Activated naive CD8-positive, alpha-beta T cell treated with anti-CD3 and anti-CD28 coated beads, Interleukin-2, amount 10 ng/mL, durations not matched to agents 7 days and 5 days (primary cell): ENCODE measurements at regions not wholly inside any gene's neighbourhood (a gene's known extent, or its start where the extent isn't known, plus 50 kb on each side); places are given as distances from the start of the nearest gene placed in this dataset.
"Not testable (repeated sequence)": the region's sequence is repeated elsewhere in the genome, so short reads cannot be mapped to it uniquely, and the experiment has no call there.

Source experiments
- ATAC-seq: fragments of 150-1000 bp; cut with Tn5 transposase; one replicate; pipeline ENCODE4 v1.10.0; 2021; ENCODE audit warnings: low read depth, moderate library complexity
- POLR2A ChIA-PET: fragments of 350-600 bp; sonication (Branson Sonifier 250); formaldehyde crosslinking; loops from one replicate; lab custom pipeline; 2021; ENCODE audit warnings: antibody characterized with exemption; lab: Charles Lee
- DNase-seq: peaks from one replicate; pipeline ENCODE4 v3.0.0; 2021
- H3K27ac Mint-ChIP-seq: one replicate; pipeline ENCODE4 v1.8.0; 2022; ENCODE audit warnings: mild to moderate bottlenecking, mixed read lengths
- H3K27me3 Mint-ChIP-seq: one replicate; pipeline ENCODE4 v1.8.0; 2022; ENCODE audit warnings: mild to moderate bottlenecking, moderate library complexity, mixed read lengths
- H3K36me3 Mint-ChIP-seq: one replicate; pipeline ENCODE4 v1.8.0; 2021; ENCODE audit warnings: mild to moderate bottlenecking, mixed read lengths
- H3K4me1 Mint-ChIP-seq: one replicate; pipeline ENCODE4 v1.8.0; 2021; ENCODE audit warnings: mixed read lengths
- H3K4me3 Mint-ChIP-seq: one replicate; pipeline ENCODE4 v1.8.0; 2022; ENCODE audit warnings: mild to moderate bottlenecking, moderate library complexity, mixed read lengths
- H3K9me3 Mint-ChIP-seq: one replicate; pipeline ENCODE4 v1.8.0; 2021; ENCODE audit warnings: mixed read lengths

DNA sequence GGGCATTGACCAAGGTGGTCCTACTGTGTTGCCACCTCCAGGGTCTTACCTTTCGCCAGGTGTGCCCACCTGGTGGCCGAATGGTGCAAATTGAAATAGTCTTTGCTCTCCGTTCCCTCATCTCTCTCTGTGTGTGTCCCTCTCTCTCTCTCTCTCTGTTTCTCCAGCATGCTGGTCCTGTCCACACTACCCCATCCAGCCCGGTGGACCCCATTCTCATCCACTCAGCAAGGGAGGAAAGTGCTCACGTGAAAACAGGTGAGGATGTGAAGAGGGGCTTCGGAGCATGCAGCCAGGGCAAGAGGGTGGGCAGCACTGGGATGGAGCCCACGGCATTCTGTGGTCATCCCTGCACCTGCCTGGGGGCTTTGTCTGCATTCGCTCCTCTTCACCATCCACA is 150.1 kb downstream of the CRLF2 start:
- no peak for ATAC-seq
- no peaks in the 10 kb centered on the region for H3K27me3 Mint-ChIP-seq
- no peak overlapping the region for H3K4me3 Mint-ChIP-seq
- peaks cover 12% of the 10 kb centered on the region for H3K9me3 Mint-ChIP-seq
- no peaks in the 10 kb centered on the region for H3K36me3 Mint-ChIP-seq
- H3K27ac Mint-ChIP-seq, result no peak overlapping the region
- DNase-seq, result no peak
- H3K4me1 Mint-ChIP-seq, result no peaks in the 10 kb centered on the region
- POLR2A ChIA-PET, result no interaction called here

DNA sequence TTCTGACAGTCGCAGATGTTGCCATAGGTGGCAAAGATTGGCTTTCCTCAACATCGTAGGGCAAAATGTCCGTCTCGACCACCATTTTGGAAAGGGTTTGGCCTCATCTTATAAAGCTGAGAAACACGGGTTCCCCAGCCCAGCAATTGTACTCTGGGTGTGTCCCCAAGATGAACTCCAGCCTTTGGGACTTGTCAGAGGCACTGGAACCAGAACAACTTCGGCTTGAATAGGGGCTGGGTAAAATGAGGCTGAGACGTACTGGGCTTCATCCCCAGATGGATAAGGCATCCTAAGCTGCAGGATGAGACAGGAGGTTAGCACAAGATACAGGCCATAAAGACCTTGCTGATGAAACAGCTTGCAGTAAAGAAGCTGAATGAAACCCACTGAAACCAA is 151.9 kb downstream of the CRLF2 start:
- ATAC-seq, result no peak
- no peak for DNase-seq
- Mint-ChIP-seq H3K27me3 (no peaks in the 10 kb centered on the region), H3K36me3 (no peaks in the 10 kb centered on the region), H3K9me3 (peaks cover 12% of the 10 kb centered on the region), H3K4me3 (no peak overlapping the region), H3K4me1 (no peaks in the 10 kb centered on the region), H3K27ac (no peak overlapping the region)
- POLR2A ChIA-PET, result no interaction called here

DNA sequence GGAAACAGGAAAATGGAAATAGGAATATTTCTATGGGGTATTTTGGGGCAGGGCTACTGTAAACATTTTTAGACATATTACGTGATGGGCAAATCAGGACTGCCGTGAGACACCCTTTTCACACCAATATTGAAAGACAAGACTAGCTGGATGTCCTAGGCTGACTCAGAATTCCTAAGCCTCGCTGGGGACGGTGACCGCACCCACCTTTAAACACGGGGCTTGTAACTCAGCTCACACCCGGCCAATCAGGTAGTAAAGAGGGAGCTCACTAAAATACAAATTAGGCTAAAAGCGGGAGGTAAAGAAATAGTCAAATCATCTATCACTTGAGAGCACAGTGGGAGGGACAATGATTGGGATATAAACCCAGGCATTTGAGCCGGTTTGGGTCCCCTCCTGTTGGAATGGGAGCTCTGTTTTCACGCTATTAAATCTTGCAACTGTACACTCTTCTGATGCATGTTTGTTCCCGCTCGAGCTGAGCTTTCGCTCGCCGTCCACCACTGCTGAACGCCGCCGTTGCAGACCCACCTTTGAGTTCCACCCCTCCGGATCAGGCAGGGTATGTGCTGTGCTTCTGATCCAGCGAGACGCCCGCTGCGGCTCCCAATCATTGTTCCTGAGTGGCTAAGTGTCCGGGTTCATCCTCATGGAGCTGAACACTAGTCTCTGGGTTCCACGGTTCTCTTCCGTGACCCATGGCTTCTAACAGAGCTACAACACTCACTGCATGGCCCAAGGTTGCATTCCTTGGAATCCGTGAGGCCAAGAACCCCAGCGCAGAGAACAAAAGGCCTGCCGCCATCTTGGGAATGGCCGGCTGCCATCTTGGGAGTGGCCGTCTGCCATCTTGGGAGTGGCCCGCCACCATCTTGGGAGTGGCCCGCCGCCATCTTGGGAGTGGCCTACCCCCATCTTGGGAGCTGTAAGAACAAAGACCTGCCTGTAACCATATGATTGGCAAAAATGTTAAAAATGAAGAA is 152.6 kb downstream of the CRLF2 start:
- POLR2A ChIA-PET, result no interaction called here
- Mint-ChIP-seq H3K4me1 (no peaks in the 10 kb centered on the region), H3K9me3 (peaks cover 12% of the 10 kb centered on the region), H3K4me3 (no peak overlapping the region), H3K36me3 (no peaks in the 10 kb centered on the region), H3K27me3 (no peaks in the 10 kb centered on the region), H3K27ac (no peak overlapping the region)
- DNase-seq (no peak), ATAC-seq (no peak)

DNA sequence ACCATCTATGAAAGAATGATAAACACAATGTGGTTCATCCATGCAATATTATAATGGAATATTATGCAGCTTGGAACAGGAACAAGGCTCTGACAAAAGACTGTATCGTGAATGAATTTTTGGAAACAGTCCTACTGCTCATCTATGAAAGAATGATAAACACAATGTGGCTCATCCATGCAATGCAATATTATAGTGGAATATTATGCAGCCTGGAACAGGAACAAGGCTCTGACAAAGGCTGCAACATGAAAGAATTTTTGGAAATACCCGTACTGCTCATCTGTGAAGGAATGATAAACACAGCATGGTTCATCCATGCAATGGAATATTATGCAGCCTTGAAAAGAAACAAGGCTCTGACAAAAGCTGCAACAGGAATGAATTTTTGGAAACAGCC is 158.8 kb downstream of the CRLF2 start:
- H3K4me3 Mint-ChIP-seq, H3K36me3 Mint-ChIP-seq, POLR2A ChIA-PET, ATAC-seq, DNase-seq, H3K27me3 Mint-ChIP-seq, H3K4me1 Mint-ChIP-seq, H3K27ac Mint-ChIP-seq: not testable (repeated sequence)
- peaks cover 20% of the 10 kb centered on the region for H3K9me3 Mint-ChIP-seq

DNA sequence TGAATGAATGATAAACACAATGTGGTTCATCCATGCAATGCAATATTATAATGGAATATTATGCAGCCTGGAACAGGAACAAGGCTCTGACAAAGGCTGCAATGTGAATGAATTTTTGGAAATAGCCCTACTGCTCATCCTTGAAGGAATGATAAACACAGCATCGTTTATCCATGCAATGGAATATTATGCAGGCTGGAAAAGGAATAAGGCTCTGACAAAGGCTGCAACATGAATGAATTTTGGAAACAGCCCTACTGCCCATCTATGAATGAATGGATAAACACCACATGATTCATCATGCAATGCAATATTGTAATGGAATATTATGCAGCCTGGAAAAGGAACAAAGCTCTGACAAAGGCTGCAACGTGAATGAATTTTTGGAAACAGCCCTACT is 159.4 kb downstream of the CRLF2 start:
- H3K27ac Mint-ChIP-seq, result no peak overlapping the region
- no peaks in the 10 kb centered on the region for H3K4me1 Mint-ChIP-seq
- POLR2A ChIA-PET, result no interaction called here
- H3K4me3 Mint-ChIP-seq, result no peak overlapping the region
- ATAC-seq (no peak), DNase-seq (no peak)
- no peaks in the 10 kb centered on the region for H3K36me3 Mint-ChIP-seq
- peaks cover 19% of the 10 kb centered on the region for H3K9me3 Mint-ChIP-seq
- peaks cover 3% of the 10 kb centered on the region for H3K27me3 Mint-ChIP-seq

DNA sequence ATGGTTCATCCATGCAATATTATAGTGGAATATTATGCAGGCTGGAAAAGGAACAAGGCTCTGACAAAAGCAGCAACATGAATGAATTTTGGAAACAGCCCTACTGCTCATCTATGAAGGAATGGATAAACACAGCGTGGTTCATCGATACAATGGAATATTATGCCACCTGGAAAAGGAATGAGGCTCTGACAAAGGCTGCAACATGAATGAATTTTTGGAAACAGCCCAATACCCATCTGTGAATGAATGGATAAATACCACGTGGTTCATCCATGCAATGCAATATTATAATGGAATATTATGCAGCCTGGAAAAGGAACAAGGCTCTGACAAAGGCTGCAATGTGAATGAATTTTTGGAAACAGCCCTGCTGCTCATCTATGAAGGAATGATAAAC is 160.4 kb downstream of the CRLF2 start:
- Mint-ChIP-seq H3K4me3 (no peak overlapping the region), H3K9me3 (peaks cover 22% of the 10 kb centered on the region), H3K27ac (no peak overlapping the region), H3K4me1 (no peaks in the 10 kb centered on the region), H3K27me3 (peaks cover 3% of the 10 kb centered on the region), H3K36me3 (no peaks in the 10 kb centered on the region)
- ATAC-seq (no peak), DNase-seq (no peak)
- POLR2A ChIA-PET, result no interaction called here

DNA sequence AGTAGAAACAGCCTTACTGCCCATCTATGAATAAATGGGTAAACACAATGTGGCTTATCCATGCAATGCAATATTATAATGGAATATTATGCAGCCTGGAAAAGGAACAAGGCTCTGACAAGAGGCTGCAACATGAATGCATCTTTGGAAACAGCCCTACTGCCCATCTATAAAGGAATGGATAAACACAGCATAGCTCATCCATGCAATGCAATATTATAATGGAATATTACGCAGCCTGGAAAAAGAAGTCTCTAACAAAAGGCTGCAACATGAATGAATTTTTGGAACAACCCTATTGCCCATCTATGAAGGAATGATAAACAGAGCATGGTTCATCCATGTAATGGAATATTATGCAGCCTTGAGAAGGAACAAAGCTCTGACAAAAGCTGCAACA is 161.0 kb downstream of the CRLF2 start:
- no peak for ATAC-seq
- peaks cover 3% of the 10 kb centered on the region for H3K27me3 Mint-ChIP-seq
- H3K27ac Mint-ChIP-seq, result no peak overlapping the region
- DNase-seq, result no peak
- peaks cover 22% of the 10 kb centered on the region for H3K9me3 Mint-ChIP-seq
- no peak overlapping the region for H3K4me3 Mint-ChIP-seq
- no peaks in the 10 kb centered on the region for H3K4me1 Mint-ChIP-seq
- no peaks in the 10 kb centered on the region for H3K36me3 Mint-ChIP-seq
- POLR2A ChIA-PET, result no interaction called here

DNA sequence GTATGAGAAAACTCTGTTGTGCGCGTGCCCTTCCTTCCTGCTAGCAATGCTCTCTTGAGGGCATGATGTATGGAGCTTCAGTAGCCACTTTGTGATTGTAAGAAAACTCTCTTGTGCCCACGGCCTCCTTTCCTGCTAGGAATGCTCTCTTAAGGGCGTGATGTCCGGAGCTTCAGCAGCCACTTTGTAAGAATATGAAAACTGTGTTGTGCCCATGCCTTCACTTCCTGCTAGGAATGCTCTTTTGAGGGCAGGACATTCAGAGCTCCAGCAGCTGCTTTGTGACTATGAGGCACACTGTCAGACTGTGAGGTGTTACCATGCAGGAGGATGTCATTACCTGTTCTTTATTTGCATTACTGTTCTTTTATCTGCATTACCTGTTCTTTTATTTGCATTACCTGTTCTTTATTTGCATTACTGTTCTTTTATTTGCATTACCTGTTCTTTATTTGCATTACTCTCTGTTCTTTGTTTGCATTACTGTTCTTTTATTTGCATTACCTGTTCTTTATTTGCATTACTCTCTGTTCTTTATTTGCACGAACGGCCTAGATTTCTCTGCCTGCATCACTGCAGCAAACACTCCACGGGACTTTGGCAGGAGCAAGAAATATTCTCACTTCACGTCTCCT is 166.7 kb downstream of the CRLF2 start:
- no peak overlapping the region for H3K27ac Mint-ChIP-seq
- H3K27me3 Mint-ChIP-seq, result peaks cover 3% of the 10 kb centered on the region
- no peak overlapping the region for H3K4me3 Mint-ChIP-seq
- POLR2A ChIA-PET, result no interaction called here
- no peak for ATAC-seq
- DNase-seq, result no peak
- H3K4me1 Mint-ChIP-seq, result no peaks in the 10 kb centered on the region
- no peaks in the 10 kb centered on the region for H3K36me3 Mint-ChIP-seq
- H3K9me3 Mint-ChIP-seq, result peaks cover 3% of the 10 kb centered on the region

DNA sequence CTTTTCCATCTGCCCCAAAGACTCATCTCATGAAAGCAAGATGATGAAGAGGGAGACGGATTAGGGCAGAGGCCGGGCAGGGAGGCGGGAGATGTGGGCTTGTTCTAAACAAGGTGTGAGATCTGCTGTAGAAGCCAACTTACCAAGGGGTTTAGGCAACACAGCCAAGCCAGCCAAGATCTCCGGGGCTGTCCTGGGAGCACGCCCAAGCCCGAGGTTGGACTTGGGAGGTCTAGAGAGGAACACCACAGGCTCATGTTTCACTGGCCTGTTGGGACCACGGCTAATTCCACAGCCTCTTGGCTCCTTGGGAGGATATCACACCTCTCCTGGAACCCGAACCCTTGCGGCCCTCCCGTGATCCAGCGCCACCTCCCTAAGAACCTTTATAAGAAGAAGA is 171.4 kb downstream of the CRLF2 start:
- no peak overlapping the region for H3K4me3 Mint-ChIP-seq
- H3K27me3 Mint-ChIP-seq, result no peaks in the 10 kb centered on the region
- POLR2A ChIA-PET, result no interaction called here
- no peaks in the 10 kb centered on the region for H3K36me3 Mint-ChIP-seq
- no peak overlapping the region for H3K27ac Mint-ChIP-seq
- no peak for DNase-seq
- H3K9me3 Mint-ChIP-seq, result peaks cover 2% of the 10 kb centered on the region
- H3K4me1 Mint-ChIP-seq, result no peaks in the 10 kb centered on the region
- ATAC-seq, result no peak

DNA sequence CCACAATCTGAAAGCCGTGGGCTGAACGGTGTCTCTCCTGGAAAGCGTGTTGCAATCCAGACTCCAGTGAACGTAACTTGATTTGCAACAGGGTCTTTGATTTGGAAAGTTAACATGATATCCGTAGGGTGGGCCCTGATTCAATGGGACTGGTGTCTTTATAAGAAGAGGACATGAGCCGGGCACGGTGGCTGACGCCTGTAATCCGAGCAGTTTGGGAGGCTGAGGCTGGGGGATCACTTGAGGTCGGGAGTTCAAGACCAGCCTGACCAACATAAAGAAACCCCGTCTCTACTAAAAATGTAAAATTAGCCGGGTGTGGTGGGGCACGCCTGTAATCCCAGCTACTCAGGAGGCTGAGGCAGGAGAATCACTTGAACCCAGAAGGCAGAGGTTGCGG is 176.5 kb downstream of the CRLF2 start:
- H3K4me1 Mint-ChIP-seq, ATAC-seq, POLR2A ChIA-PET, H3K36me3 Mint-ChIP-seq, H3K9me3 Mint-ChIP-seq, DNase-seq, H3K27me3 Mint-ChIP-seq, H3K27ac Mint-ChIP-seq, H3K4me3 Mint-ChIP-seq: not testable (repeated sequence)

DNA sequence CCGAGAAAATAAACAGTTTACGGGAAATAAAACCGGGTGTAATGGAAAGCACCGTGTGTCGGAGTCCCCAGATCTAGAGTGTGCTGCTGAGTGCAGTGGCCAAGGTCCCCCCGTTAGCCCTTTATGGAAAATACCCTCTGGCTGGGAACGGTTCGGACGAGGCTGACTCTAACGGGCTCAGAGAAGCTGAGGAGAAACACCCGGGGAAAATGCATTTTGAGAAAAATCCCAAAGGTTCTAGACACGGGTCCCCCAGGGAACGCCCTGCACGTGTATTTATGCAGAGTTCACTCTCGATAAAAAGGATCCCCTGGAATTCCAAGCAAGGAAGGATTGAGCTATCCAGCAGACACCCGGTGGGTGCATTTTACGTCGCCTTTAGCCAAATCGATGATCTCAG is 177.2 kb downstream of the CRLF2 start:
- H3K36me3 Mint-ChIP-seq, result no peaks in the 10 kb centered on the region
- POLR2A ChIA-PET, result no interaction called here
- H3K4me1 Mint-ChIP-seq, result no peaks in the 10 kb centered on the region
- H3K4me3 Mint-ChIP-seq, result no peak overlapping the region
- H3K27ac Mint-ChIP-seq, result no peak overlapping the region
- peaks cover 2% of the 10 kb centered on the region for H3K27me3 Mint-ChIP-seq
- ATAC-seq (no peak), DNase-seq (no peak)
- H3K9me3 Mint-ChIP-seq, result peaks cover 4% of the 10 kb centered on the region

DNA sequence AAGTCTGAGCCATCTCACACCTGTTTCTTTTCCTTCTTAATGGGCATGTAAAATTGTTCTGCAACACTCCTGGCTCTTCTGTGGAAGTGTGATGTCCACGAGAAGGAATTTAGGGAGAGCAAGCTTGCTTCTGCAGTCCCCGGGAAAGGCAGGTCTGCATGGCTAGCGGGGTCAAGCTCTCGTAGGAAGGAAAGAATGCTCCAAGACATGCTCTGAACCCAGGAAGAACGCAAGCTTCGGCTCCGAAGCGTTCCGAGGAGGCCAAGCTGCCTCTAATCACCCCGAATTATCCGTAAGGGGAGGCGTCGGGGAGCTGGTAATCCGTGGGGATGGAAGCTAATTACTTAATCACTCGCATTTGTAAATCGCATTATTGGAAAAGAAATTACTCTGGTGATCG is 177.7 kb downstream of the CRLF2 start:
- Mint-ChIP-seq H3K9me3 (peaks cover 3% of the 10 kb centered on the region), H3K4me3 (no peak overlapping the region), H3K4me1 (no peaks in the 10 kb centered on the region), H3K27me3 (peaks cover 2% of the 10 kb centered on the region), H3K36me3 (no peaks in the 10 kb centered on the region), H3K27ac (no peak overlapping the region)
- ATAC-seq (no peak), DNase-seq (no peak)
- POLR2A ChIA-PET, result no interaction called here

DNA sequence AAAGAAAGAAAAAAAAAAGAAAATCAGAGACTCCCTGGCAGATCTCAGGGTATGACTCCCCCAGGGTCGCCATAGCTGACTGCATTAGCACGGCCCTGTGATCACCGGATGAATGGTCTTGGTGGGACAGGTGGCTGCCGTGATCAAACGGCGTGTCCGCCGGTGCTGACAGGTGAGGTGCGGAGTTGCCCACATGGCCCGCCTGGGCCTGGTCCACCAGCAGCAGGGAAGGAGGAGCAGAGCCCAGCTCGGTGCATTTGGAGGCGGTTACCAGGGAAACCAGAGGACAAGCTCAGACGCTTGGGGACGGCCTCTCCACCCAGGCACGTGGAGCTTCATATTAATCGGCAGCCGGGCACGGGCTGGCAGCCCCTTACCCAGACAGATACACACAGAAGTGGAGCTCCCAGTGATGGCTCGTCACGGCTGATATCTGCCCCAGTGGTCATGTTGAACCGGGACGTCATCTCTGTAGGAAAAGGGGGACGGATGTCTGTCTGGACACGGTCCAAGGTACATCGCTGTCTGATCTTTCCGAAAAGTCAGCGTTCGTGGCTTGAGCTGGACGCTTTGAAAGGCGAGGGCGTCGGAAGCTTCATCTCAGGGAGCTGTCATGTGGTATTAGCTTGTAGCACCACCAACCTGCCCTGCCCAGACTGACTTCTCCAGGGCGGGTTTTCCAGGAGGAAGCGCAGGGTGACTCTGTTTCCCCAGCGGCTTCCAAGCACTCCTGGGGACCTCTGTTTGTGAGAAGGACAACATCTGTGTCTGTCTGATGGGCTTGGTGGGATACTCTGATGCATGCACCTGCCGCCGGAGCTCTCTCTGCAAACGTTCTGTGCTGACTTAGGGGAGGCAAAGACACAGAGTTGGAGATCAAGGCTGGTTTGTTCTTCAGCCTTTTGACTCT is 180.7 kb downstream of the CRLF2 start:
- POLR2A ChIA-PET, result no interaction called here
- Mint-ChIP-seq H3K36me3 (no peaks in the 10 kb centered on the region), H3K27me3 (peaks cover 2% of the 10 kb centered on the region), H3K27ac (no peak overlapping the region), H3K9me3 (peaks cover 3% of the 10 kb centered on the region), H3K4me1 (peaks cover 11% of the 10 kb centered on the region), H3K4me3 (no peak overlapping the region)
- no peak for DNase-seq
- no peak for ATAC-seq
